Stimulated activated naive CD8-positive, alpha-beta T cell treated with anti-CD3 and anti-CD28 coated beads, Interleukin-15, Interleukin-2, amounts not matched to agents 100 ng/mL and 50 ng/mL, for 24 hours (primary cell): ENCODE measurements at regions not wholly inside any gene's neighbourhood (a gene's known extent, or its start where the extent isn't known, plus 50 kb on each side); places are given as distances from the start of the nearest gene placed in this dataset.

Experiments used
- H3K27ac Mint-ChIP-seq: one replicate; pipeline ENCODE4 v1.8.0; 2021; ENCODE audit warnings: mild to moderate bottlenecking, mixed read lengths
- H3K27me3 Mint-ChIP-seq: one replicate; pipeline ENCODE4 v1.8.0; 2021; ENCODE audit warnings: mixed read lengths
- H3K36me3 Mint-ChIP-seq: one replicate; pipeline ENCODE4 v1.8.0; 2021; ENCODE audit warnings: low read depth, mixed read lengths
- H3K4me1 Mint-ChIP-seq: one replicate; pipeline ENCODE4 v1.8.0; 2021; ENCODE audit warnings: low read depth, mixed read lengths
- H3K4me3 Mint-ChIP-seq: one replicate; pipeline ENCODE4 v1.8.0; 2021; ENCODE audit warnings: mild to moderate bottlenecking, mixed read lengths
- H3K9me3 Mint-ChIP-seq: one replicate; pipeline ENCODE4 v1.8.0; 2021; ENCODE audit warnings: mixed read lengths

DNA sequence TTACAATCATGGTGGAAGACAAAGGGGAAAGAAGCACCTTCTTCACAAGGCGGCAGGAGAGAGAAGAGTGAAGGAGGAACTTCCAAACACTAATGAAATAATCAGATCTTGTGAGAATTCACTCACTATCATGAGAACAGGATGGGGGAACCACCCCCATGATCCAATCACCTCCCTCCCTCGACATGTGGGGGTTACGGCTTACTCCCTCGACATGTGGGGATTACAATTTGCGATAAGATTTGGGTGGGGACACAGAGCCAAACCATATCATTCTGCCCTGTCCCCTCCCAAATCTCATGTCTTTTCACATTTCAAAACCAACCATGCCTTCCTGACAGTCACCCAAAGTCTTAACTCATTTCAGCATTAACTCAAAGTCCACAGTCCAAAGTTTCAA lies 88.7 kb upstream of the PGRMC2 start:
- no peaks in the 10 kb centered on the region for H3K4me1 Mint-ChIP-seq
- H3K4me3 Mint-ChIP-seq, result no peak overlapping the region

GRCh38 chr4:128373628-128374027 lies 86.0 kb upstream of the PGRMC2 start:
- H3K27me3 Mint-ChIP-seq, result no peaks in the 10 kb centered on the region
- no peak overlapping the region for H3K4me3 Mint-ChIP-seq
- H3K36me3 Mint-ChIP-seq, result peaks cover 9% of the 10 kb centered on the region
- H3K4me1 Mint-ChIP-seq, result no peaks in the 10 kb centered on the region
- H3K9me3 Mint-ChIP-seq, result peaks cover 16% of the 10 kb centered on the region
- no peak overlapping the region for H3K27ac Mint-ChIP-seq

More for the DNA sequence above, 88.7 kb upstream of the PGRMC2 start:
- Mint-ChIP-seq H3K36me3 (peaks cover 9% of the 10 kb centered on the region), H3K27me3 (no peaks in the 10 kb centered on the region), H3K27ac (no peak overlapping the region), H3K9me3 (peaks cover 16% of the 10 kb centered on the region)

DNA sequence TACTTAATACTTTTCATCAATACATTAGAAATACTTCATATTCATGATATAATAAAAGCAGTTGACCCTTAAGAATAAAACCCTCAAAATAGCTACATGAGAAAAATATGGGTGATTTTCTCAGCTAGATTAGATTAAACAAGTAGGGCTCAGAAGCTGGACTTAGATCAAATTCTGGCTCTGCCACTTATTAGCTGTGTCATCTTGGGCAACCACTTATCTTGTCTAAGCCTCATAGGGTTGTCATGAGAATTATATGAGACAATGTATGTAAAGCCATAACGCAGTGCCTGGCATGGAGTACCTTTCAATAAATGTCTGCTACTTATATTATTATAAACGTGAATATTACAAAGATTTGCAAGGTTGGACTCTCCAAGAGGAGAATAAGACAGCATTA lies 84.3 kb upstream of the PGRMC2 start:
- H3K36me3 Mint-ChIP-seq, result peaks cover 4% of the 10 kb centered on the region
- no peaks in the 10 kb centered on the region for H3K27me3 Mint-ChIP-seq
- H3K4me1 Mint-ChIP-seq, result no peaks in the 10 kb centered on the region
- H3K4me3 Mint-ChIP-seq, result no peak overlapping the region
- no peak overlapping the region for H3K27ac Mint-ChIP-seq
- H3K9me3 Mint-ChIP-seq, result peaks cover 10% of the 10 kb centered on the region

- Mint-ChIP-seq H3K27ac (no peak overlapping the region), H3K36me3 (peaks cover 3% of the 10 kb centered on the region), H3K9me3 (peaks cover 6% of the 10 kb centered on the region), H3K27me3 (no peaks in the 10 kb centered on the region), H3K4me1 (no peaks in the 10 kb centered on the region), H3K4me3 (no peak overlapping the region)
Observed at GRCh38 chr4:128371001-128371777, 83.6 kb upstream of the PGRMC2 start.

GRCh38 chr4:128366212-128366611 lies 78.6 kb upstream of the PGRMC2 start:
- Mint-ChIP-seq H3K9me3 (no peaks in the 10 kb centered on the region), H3K4me1 (no peaks in the 10 kb centered on the region), H3K36me3 (no peaks in the 10 kb centered on the region), H3K27me3 (no peaks in the 10 kb centered on the region), H3K4me3 (no peak overlapping the region), H3K27ac (no peak overlapping the region)

DNA sequence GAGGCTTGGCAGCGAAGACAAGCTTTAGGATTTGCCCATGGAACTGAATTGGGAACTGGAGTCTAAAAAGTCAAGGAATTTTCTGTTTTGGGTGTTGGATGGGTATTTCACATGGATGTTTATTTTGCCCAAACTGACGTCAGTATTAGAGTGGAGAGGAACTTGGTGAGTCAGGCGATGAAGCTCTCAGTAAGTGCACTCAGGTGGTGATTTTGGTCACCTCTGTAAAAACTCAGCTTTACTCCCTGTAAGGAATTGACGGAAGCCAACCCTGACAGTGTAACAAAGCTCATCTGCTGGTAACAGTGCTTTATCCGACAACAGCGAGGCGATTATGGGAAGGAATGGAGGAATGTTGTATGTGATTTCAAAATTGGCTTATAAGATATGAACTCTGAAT lies 77.0 kb upstream of the PGRMC2 start:
- Mint-ChIP-seq H3K36me3 (no peaks in the 10 kb centered on the region), H3K4me3 (no peak overlapping the region), H3K27ac (no peak overlapping the region), H3K9me3 (no peaks in the 10 kb centered on the region), H3K27me3 (no peaks in the 10 kb centered on the region), H3K4me1 (no peaks in the 10 kb centered on the region)

- Mint-ChIP-seq H3K4me1 (no peaks in the 10 kb centered on the region), H3K27ac (no peak overlapping the region), H3K4me3 (no peak overlapping the region), H3K27me3 (no peaks in the 10 kb centered on the region), H3K9me3 (no peaks in the 10 kb centered on the region), H3K36me3 (no peaks in the 10 kb centered on the region)
Observed at GRCh38 chr4:128363966-128364365, 76.4 kb upstream of the PGRMC2 start.

- H3K27ac Mint-ChIP-seq, result no peak overlapping the region
- H3K36me3 Mint-ChIP-seq, result no peaks in the 10 kb centered on the region
- H3K4me3 Mint-ChIP-seq, result no peak overlapping the region
- H3K9me3 Mint-ChIP-seq, result no peaks in the 10 kb centered on the region
- no peaks in the 10 kb centered on the region for H3K27me3 Mint-ChIP-seq
- H3K4me1 Mint-ChIP-seq, result no peaks in the 10 kb centered on the region
Observed at GRCh38 chr4:128362760-128363159, 75.1 kb upstream of the PGRMC2 start.

GRCh38 chr4:128359422-128359821 lies 71.8 kb upstream of the PGRMC2 start:
- Mint-ChIP-seq H3K27ac (no peak overlapping the region), H3K4me3 (no peak overlapping the region), H3K4me1 (no peaks in the 10 kb centered on the region), H3K27me3 (no peaks in the 10 kb centered on the region), H3K9me3 (no peaks in the 10 kb centered on the region), H3K36me3 (no peaks in the 10 kb centered on the region)

GRCh38 chr4:128358913-128359279 lies 71.3 kb upstream of the PGRMC2 start:
- Mint-ChIP-seq H3K9me3 (no peaks in the 10 kb centered on the region), H3K4me1 (no peaks in the 10 kb centered on the region), H3K27ac (no peak overlapping the region), H3K27me3 (no peaks in the 10 kb centered on the region), H3K4me3 (no peak overlapping the region), H3K36me3 (no peaks in the 10 kb centered on the region)

DNA sequence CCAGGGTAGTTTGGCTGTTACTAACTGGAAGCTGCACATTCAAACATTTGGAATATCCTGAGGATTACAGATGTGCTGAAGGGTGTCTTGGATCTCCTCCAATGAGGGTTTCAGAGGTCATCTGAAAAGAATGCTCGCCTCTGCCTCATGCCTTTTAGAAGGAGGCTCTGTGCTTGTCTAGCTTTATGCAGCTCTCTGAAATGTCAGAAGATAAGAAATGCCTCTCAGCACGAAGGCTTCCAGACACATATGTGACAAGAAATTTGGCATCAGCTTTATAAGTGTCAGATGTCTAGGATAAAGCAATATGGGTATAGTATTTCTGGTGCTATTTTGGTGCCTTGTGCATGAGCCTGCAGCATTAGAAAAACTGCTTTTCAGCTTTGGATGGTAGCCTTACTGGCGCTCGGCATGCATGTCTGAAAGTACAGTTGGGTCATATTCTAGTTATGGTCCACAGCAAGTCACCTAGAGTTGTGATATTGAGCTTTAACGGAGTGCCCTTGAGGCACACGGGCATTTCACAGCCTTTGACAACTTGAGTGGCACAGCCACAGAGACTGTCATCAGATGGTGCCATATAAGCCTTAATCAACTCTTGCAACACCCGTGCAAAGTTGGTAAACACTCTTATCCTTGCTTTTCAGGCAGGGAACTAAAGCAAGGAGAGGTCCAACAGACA lies 70.8 kb upstream of the PGRMC2 start:
- Mint-ChIP-seq H3K27ac (no peak overlapping the region), H3K4me1 (no peaks in the 10 kb centered on the region)

DNA sequence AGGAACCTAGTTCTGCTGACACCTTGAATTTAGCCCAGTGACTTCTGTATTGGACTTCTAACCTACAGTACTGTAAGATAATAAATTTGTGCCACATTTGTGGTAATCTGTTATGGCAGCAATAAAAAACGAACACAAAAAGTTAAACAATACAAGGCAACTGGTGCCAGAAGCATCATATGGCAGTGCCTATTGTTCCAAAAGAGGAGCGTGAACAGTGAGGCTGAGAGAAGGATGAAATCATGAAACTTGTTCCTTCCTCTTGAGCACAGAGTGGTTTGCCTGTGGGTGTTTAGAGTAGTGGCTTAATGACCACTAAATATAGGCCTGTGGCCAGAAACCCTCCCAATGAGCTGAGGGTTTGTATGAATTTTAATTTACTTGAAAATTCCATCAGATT lies 69.7 kb upstream of the PGRMC2 start:
- Mint-ChIP-seq H3K36me3 (no peaks in the 10 kb centered on the region), H3K27me3 (no peaks in the 10 kb centered on the region), H3K4me3 (no peak overlapping the region), H3K9me3 (no peaks in the 10 kb centered on the region), H3K4me1 (no peaks in the 10 kb centered on the region), H3K27ac (no peak overlapping the region)

More for the DNA sequence above, 70.8 kb upstream of the PGRMC2 start:
- Mint-ChIP-seq H3K4me3 (no peak overlapping the region), H3K36me3 (no peaks in the 10 kb centered on the region), H3K27me3 (no peaks in the 10 kb centered on the region), H3K9me3 (no peaks in the 10 kb centered on the region)

DNA sequence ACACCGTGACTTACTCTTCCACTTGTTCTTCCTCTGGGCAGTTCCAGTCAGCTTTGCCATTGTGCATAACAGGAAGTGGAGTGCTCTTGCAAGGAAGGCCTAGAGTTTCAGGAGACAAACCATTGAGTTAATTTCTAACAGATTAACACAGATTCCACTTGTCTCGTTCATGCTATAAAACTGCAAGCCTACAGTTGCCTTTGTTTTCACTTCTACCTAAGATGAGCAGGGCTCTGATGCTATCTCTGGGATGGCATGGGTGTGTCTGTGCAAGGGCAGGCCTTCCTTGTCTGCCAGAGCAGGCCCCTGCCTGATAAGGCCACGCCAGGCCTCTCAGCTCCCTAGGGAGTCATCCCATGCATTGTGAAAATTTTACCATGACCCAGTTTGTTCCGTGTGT lies 67.7 kb upstream of the PGRMC2 start:
- no peaks in the 10 kb centered on the region for H3K4me1 Mint-ChIP-seq
- H3K9me3 Mint-ChIP-seq, result no peaks in the 10 kb centered on the region
- H3K27me3 Mint-ChIP-seq, result no peaks in the 10 kb centered on the region
- H3K4me3 Mint-ChIP-seq, result no peak overlapping the region
- no peak overlapping the region for H3K27ac Mint-ChIP-seq
- no peaks in the 10 kb centered on the region for H3K36me3 Mint-ChIP-seq

- Mint-ChIP-seq H3K4me1 (no peaks in the 10 kb centered on the region), H3K36me3 (no peaks in the 10 kb centered on the region), H3K4me3 (no peak overlapping the region), H3K9me3 (no peaks in the 10 kb centered on the region), H3K27me3 (no peaks in the 10 kb centered on the region), H3K27ac (no peak overlapping the region)
Observed at GRCh38 chr4:128354205-128354821, 66.7 kb upstream of the PGRMC2 start.

GRCh38 chr4:128353791-128354190 lies 66.2 kb upstream of the PGRMC2 start:
- H3K4me3 Mint-ChIP-seq, result no peak overlapping the region
- H3K27ac Mint-ChIP-seq, result no peak overlapping the region
- H3K4me1 Mint-ChIP-seq, result no peaks in the 10 kb centered on the region
- H3K36me3 Mint-ChIP-seq, result no peaks in the 10 kb centered on the region
- no peaks in the 10 kb centered on the region for H3K27me3 Mint-ChIP-seq
- H3K9me3 Mint-ChIP-seq, result no peaks in the 10 kb centered on the region
